ENCODE measurements at regions not wholly inside any gene's neighbourhood (a gene's known extent, or its start where the extent isn't known, plus 50 kb on each side); places are given as distances from the start of the nearest gene placed in this dataset.
"Not testable (repeated sequence)": the region's sequence is repeated elsewhere in the genome, so short reads cannot be mapped to it uniquely, and the experiment has no call there.

DNA sequence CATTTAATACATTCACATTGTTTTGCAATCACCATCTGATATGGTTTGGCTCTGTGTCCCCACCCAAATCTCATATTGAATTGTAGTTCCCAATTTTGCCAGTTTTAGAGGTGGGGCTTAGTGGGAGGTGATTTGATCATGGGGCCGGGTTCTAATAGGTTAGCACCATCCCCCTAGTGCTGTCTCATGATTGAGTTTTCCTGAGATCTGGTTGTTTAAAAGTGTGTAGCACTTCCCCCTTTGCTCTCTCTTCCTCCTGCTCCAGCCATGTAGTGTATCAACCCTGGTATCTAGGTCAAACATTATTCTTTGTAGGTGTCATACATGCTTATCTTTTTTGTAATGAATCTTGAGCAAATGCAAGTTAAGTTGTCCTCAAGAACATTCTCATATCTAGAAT lies 83.3 kb upstream of the KIT start:
- DNase-seq (ENCODE audit: low read depth, low spot score) = no peak

DNA sequence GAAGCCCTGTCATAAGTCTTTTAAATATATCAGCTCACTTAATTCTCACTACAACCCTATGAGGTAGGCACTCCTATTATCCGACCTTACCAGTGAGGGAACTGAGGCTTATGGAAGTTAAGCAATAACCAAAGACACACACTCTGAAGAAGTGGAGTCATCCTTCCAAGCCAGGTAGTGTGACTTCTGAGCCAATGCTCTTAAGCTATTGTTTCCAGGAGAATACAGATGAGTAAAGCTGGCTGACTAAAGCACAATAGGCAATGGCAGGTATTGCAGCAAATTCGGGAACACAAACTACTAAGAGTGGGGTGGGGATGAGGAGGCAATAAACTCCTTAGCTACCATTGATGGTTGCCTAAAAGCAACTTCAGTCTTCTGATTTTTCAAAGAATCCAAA lies 81.8 kb upstream of the KIT start:
- no peak for DNase-seq (ENCODE audit: low read depth, low spot score)

DNA sequence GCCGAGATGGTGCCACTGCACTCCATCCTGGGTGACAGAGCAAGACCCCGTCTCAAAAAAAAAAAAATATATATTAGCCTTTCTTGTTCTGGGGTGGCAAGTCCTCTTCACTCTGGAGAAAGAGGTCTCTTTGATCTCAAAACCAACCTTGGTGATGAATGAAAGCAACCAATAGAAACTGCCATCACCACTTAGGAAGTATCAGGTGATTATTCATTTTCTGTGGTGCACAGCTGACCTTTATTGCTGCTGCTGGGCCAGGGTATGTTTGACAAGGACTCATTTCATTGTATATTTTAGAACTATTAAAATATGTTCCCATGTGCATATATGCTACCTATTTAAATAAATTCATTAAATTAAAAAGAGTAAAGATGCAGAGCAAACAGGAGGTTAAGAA lies 76.0 kb upstream of the KIT start:
- DNase-seq (ENCODE audit: low read depth, low spot score) = no peak

DNA sequence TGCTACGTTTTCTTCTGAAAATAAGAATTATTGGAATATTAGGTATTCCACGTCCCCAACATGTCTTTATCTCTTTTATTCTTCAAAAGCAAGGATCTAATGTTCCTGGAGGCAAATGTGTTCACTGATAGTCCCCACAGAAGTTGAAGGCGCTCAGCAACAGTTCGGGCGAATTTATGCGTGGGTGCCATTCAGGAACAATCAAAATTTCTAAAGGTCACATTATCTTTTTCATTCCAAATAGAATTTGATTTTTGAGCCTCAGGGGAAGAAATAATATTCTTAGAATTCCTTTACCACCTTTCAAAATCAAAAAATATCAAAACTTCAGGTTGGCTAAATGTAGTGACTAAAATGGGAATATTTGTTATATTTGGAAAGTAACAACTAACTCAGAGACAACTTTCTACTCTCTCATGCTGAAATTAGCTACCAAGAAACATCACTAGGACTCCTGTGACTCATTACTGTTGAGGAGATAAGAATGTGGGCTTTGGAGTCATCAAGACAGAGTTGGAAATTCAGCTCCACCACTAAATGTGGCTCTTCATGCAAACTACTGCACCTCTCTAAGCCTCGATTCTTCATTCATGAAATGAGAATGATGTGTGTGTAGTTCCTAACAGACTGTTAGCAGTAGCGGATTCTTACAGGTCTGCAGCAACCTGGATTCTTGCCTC lies 72.3 kb upstream of the KIT start:
- no peak for DNase-seq (ENCODE audit: low read depth, low spot score)

DNA sequence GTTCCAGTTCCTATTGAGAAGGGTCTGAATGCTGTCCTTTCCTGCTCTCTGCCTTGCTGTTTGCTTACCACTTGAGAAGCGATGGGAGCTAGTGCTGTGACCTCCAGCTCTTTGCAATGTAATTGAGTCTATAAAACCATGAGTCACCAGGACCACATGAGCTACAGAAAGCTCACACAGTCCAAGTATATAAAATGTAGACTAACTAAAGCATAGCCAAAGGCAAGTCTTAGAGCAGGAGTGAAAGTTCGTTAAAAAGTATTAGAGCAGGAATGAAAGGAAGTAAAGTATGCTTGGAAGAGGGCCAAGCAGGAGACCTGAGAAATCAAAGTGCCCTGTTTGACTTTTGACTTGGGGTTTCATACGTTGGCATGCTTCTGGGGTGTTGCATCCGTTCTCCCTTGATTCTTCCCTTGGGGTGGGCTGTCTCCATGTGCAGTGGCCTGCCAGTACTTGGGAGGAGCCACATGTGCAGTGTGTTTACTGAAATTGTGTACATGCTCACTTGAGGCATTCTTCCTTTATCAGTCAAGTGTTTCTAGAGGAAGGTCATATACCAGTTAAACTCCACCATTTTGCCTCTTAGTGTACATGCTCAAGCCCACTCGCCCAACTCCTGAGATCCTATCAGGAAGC lies 71.3 kb upstream of the KIT start:
- DNase-seq (ENCODE audit: low read depth, low spot score) = no peak

DNA sequence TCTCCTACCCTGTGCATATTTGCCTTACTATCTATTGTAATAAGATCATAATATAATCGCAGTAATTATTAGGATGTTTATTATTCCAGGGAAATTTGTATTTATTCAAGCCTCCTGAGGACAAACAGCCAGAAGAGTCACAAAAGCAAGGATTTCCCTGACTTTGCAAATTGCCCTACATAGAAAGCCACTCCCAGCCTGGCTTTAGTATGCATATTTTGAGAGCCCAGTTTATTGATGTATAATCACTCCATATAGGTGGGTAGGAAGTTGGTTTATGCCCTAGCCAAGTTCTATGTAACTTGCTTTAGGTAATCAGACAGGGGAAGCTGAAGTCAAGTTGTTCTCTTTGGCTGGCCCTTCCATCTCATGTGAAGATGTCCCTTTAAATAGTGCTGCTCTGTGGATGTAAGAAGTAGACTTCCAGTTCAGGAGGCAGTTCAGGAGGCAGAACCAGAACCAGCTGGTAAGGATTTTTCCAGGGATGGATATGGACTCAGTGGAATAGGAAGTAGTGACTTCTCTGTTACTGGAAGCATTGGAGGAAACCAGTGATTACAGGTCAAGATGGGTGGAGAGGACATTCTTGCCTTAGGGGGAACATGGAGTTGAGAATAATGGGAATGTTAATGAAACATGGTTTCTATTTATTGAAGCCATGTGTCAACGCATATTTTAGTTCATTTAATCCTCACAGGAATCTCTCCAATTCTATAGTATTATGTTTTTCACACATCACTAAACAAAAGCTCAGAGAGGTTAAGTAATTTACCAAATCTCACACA lies 70.5 kb upstream of the KIT start:
- no peak for DNase-seq (ENCODE audit: low read depth, low spot score)

DNA sequence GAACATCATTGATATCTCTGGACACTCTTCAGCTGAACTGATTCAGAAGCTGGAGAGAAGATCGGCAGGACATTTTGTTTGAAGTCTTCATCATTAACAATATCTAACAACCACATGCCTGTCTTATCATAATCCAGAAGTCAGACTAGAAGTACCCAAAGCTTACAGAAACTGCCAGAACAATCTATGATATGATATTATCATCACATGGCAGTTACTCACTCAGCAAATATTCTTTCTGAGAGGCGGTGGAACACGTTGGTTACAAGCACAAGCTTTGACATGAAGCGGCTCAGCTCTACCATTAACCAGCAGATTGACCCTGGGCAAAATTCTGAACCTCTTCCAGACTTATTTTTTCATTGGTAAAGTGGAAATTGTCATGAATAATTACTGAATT lies 69.4 kb upstream of the KIT start:
- no peak for DNase-seq (ENCODE audit: low read depth, low spot score)

DNA sequence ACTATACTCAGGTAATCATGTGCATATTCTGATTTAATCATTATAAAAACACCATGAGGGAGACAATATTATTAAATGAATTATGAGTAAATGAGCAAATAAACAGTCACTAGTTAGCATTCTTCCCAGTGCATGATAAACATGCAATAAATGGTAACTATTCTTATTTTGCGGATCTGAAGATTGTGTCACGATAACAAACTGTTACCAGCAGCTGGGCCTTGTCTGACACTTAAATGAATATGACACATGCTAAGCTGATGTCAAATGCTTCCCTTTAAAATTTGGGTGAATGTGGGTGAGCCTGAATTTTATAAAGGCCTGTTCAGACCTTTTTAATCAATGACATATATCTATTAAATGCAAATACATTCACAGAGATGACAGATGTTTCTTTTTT lies 68.2 kb upstream of the KIT start:
- no peak for DNase-seq (ENCODE audit: low read depth, low spot score)

DNA sequence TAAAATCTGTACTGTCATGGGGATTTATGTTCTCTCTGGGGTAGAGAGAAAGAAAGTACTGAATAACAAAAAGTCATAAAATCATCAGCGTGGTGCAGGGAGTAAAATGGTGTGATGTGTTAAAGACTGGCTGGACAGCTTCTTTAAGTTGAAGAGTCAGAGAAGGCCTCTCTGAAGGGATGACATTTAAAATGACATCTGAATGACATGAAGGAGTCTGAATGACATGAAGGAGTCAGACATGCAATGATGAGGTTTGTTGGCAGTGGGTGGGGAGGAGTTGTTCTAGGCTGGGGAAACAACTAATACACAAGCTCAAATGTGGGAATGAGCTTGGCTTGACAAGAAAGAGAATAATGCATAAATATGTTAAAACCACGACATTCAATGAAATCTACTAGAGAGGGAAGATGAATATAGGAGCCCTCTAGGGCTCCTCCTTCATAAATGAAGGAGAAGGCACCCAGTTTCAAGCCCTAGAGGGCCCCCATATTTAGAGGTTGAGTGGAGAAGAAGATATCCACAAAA lies 63.9 kb upstream of the KIT start:
- DNase-seq (ENCODE audit: low read depth, low spot score) = no peak

DNA sequence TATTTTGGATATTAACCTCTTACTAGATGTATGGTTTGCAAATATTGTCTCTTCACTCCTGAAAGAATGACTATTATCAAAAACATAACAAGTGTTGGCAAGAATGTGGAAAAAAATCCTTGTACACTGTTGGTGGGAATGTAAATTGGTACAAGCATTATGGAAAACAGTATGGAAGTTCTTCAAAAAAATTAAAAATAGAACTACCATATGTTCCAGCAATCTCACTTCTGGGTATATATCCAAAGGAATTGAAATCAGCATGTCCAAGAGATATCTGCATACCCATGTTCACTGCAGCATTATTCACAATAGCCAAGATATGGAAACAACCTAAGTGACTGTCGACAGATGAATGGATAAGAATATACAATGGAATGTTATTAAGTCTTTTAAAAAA lies 61.6 kb upstream of the KIT start:
- no peak for DNase-seq (ENCODE audit: low read depth, low spot score)

DNA sequence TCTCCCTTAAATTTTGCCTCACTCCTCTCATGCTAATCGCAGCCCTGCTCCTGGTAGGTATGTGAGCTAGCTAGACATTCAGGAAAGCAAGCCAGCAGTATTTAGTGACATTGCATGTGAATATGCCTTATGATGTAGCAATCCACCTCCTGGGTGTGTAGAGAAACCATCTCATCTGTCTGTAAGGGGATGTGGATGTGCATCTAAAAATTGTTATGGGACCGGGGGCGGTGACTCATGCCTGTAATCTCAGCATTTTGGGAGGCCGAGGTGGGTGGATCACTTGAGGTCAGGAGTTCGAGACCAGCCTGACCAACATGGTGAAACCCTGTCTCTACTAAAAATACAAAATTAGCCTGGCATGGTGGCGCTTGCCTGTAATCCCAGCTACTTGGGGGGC lies 60.1 kb upstream of the KIT start:
- DNase-seq (ENCODE audit: low read depth, low spot score) = not testable (repeated sequence)

DNA sequence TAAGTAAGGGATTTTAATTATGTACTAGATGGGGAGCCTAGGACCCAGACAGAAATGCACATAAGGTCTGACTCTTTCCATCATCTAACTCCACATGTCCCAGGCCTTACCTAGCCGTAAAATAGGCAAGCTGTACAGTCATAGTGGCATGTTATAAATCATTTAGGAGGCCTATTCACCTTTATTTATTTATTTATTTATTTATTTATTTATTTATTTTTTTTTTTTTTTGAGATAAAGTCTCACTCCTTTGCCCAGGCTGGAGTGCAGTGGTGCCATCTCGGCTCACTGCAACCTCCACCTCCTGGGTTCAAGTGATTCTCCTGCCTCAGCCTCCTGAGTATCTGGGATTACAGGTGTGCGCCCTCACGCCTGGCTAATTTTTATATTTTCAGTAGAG lies 55.6 kb upstream of the KIT start:
- not testable (repeated sequence) for DNase-seq (ENCODE audit: low read depth, low spot score)

DNA sequence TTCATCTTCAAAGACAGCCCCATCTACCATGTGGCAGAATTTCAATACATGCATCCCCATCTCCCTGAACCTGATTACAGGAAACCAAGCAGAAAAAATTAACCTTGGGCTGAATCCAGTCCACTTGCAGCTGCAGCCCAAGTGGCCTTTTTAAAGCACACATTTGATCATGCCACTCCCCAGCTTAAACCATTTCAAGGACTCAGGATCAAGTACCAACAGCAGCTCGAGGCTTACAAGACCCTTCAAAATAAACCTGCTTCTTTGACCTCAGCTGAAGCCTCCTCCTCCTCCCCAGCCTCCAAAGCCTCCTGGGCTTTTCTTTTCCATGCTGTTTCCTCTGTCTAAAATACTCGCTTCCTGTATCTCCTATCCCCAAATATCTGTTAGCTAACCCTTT lies 50.7 kb upstream of the KIT start:
- DNase-seq (ENCODE audit: low read depth, low spot score) = no peak

DNA sequence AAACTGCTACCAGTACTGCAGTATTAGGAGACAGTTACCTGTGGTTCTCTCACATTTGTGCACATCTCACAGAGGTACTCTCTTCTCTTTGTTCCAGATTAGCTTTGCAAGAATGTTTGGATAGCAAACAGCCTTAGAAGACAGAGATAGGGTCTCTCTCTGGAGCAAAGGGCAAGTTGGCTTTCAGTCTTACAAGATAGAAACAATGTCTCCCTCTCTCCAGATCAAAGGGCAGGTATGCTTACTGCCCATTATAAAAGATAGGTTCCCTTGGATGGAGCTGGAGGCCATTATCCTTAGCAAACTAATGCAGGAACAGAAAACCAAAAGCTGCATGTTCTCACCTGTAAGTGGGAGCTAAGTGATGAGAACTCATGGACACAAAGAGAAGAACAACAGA lies 50.2 kb upstream of the KIT start:
- DNase-seq (ENCODE audit: low read depth, low spot score) = no peak
